ENCODE measurements at regions not wholly inside any gene's neighbourhood (a gene's known extent, or its start where the extent isn't known, plus 50 kb on each side); places are given as distances from the start of the nearest gene placed in this dataset.

DNA sequence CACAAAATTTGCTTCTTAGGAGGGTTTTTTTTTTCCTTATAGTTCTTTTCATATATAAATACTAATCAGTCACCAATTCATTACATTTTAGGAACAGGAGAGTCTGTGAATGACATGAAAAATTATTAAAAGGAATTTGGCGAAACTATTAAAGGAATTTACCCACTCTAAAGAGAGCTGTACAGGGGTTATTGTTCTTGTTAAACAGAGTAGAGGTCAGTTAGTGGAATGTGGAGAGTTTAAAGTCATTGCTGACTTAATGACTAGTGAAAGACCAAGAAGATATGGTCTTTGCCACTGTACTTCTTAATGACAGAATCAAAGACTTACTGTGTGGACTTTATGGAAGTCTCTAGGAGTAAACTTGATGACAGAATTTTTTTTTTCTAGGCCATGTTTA is 333.6 kb upstream of the C2CD4B start:
- Histone ChIP-seq H3K9ac (ENCODE audit: low read depth in 1 of 2, low read length in 2 of 2) (no peak overlapping the region), H3K27me3 (ENCODE audit: control insufficient read depth in 4 of 4, insufficient read depth in 4 of 4, low read length in 3 of 4) (no peaks in the 10 kb centered on the region), H3K36me3 (ENCODE audit: control insufficient read depth in 4 of 4, insufficient read depth in 3 of 4, low read depth in 1 of 4, low read length in 3 of 4) (no peaks in the 10 kb centered on the region), H3K4me3 (ENCODE audit: low read depth in 1 of 3, low read length in 3 of 3) (no peak overlapping the region), H3K9me3 (ENCODE audit: control insufficient read depth in 4 of 4, low read length in 3 of 4) (no peaks in the 10 kb centered on the region), H3K4me1 (ENCODE audit: control insufficient read depth in 4 of 4, insufficient read depth in 4 of 4, low read length in 3 of 4) (peaks cover 0 to 1% (median 0%) of the 10 kb centered on the region in 4 donors), H3K27ac (ENCODE audit: low read depth in 1 of 2, low read length in 2 of 2) (no peak overlapping the region)
- TF ChIP-seq, protein P1, sequence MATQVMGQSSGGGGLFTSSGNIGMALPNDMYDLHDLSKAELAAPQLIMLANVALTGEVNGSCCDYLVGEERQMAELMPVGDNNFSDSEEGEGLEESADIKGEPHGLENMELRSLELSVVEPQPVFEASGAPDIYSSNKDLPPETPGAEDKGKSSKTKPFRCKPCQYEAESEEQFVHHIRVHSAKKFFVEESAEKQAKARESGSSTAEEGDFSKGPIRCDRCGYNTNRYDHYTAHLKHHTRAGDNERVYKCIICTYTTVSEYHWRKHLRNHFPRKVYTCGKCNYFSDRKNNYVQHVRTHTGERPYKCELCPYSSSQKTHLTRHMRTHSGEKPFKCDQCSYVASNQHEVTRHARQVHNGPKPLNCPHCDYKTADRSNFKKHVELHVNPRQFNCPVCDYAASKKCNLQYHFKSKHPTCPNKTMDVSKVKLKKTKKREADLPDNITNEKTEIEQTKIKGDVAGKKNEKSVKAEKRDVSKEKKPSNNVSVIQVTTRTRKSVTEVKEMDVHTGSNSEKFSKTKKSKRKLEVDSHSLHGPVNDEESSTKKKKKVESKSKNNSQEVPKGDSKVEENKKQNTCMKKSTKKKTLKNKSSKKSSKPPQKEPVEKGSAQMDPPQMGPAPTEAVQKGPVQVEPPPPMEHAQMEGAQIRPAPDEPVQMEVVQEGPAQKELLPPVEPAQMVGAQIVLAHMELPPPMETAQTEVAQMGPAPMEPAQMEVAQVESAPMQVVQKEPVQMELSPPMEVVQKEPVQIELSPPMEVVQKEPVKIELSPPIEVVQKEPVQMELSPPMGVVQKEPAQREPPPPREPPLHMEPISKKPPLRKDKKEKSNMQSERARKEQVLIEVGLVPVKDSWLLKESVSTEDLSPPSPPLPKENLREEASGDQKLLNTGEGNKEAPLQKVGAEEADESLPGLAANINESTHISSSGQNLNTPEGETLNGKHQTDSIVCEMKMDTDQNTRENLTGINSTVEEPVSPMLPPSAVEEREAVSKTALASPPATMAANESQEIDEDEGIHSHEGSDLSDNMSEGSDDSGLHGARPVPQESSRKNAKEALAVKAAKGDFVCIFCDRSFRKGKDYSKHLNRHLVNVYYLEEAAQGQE (IDR thresholded peaks at IDR 0.05), result no peak
- no peak for TF ChIP-seq RXRA (IDR thresholded peaks at IDR 0.05)
- TF ChIP-seq RAD21 (IDR thresholded peaks at IDR 0.05), result no peak
- TF ChIP-seq, protein P2, sequence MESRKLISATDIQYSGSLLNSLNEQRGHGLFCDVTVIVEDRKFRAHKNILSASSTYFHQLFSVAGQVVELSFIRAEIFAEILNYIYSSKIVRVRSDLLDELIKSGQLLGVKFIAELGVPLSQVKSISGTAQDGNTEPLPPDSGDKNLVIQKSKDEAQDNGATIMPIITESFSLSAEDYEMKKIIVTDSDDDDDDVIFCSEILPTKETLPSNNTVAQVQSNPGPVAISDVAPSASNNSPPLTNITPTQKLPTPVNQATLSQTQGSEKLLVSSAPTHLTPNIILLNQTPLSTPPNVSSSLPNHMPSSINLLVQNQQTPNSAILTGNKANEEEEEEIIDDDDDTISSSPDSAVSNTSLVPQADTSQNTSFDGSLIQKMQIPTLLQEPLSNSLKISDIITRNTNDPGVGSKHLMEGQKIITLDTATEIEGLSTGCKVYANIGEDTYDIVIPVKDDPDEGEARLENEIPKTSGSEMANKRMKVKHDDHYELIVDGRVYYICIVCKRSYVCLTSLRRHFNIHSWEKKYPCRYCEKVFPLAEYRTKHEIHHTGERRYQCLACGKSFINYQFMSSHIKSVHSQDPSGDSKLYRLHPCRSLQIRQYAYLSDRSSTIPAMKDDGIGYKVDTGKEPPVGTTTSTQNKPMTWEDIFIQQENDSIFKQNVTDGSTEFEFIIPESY (IDR thresholded peaks at IDR 0.05), result no peak
- TF ChIP-seq GABPA (IDR thresholded peaks at IDR 0.05 in 1 of 2, conservative IDR thresholded peaks at IDR 0.05 in 1 of 2), result no peak
- TF ChIP-seq FOXA2 (IDR thresholded peaks at IDR 0.05), result no peak
- no peak for DNase-seq (ENCODE audit: low spot score)
- 94% methylated on average over 1 of the region's 1 CpG for WGBS

DNA sequence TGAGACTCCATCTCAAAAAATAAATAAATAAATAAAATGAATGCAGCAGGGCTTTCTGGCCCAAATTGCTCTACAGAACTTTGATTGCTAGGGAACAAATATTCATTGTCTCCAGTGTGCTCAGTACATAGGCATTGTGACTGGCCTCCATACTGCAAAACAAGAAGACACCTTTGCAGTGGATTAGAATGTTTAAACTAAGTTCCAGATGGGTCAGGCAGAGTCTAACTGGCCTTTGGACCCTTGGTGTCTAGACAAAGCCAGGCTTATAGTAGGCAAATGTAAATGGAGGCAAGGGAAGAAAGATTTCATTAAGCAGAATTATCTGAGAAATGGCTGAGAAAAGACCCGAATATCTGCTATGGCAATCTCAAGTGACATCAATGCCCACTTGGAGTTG is 335.2 kb upstream of the C2CD4B start:
- TF ChIP-seq, protein P1 (IDR thresholded peaks at IDR 0.05), result no peak
- TF ChIP-seq, protein P3, sequence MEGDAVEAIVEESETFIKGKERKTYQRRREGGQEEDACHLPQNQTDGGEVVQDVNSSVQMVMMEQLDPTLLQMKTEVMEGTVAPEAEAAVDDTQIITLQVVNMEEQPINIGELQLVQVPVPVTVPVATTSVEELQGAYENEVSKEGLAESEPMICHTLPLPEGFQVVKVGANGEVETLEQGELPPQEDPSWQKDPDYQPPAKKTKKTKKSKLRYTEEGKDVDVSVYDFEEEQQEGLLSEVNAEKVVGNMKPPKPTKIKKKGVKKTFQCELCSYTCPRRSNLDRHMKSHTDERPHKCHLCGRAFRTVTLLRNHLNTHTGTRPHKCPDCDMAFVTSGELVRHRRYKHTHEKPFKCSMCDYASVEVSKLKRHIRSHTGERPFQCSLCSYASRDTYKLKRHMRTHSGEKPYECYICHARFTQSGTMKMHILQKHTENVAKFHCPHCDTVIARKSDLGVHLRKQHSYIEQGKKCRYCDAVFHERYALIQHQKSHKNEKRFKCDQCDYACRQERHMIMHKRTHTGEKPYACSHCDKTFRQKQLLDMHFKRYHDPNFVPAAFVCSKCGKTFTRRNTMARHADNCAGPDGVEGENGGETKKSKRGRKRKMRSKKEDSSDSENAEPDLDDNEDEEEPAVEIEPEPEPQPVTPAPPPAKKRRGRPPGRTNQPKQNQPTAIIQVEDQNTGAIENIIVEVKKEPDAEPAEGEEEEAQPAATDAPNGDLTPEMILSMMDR (IDR thresholded peaks at IDR 0.05; ENCODE audit: low read depth, low read length, missing input control), result no peak
- TF ChIP-seq EGR1 (IDR thresholded peaks at IDR 0.05; ENCODE audit: low read depth in 2 of 2) (no peak), TAF1 (conservative IDR thresholded peaks at IDR 0.05) (no peak), RAD21 (IDR thresholded peaks at IDR 0.05) (no peak), FOXA1 (IDR thresholded peaks at IDR 0.05) (no peak), FOXA2 (IDR thresholded peaks at IDR 0.05) (no peak)
- TF ChIP-seq, protein P4, sequence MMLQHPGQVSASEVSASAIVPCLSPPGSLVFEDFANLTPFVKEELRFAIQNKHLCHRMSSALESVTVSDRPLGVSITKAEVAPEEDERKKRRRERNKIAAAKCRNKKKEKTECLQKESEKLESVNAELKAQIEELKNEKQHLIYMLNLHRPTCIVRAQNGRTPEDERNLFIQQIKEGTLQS (IDR thresholded peaks at IDR 0.05), result no peak
- TF ChIP-seq, protein P5, sequence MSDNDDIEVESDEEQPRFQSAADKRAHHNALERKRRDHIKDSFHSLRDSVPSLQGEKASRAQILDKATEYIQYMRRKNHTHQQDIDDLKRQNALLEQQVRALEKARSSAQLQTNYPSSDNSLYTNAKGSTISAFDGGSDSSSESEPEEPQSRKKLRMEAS (IDR thresholded peaks at IDR 0.05), result no peak
- H3K4me1 ChIP-seq (ENCODE audit: control insufficient read depth in 4 of 4, insufficient read depth in 4 of 4, low read length in 3 of 4), result peaks cover 0 to 3% (median 0%) of the 10 kb centered on the region in 4 donors
- DNase-seq (ENCODE audit: low spot score), result no peak
- no peaks in the 10 kb centered on the region for H3K36me3 ChIP-seq (ENCODE audit: control insufficient read depth in 4 of 4, insufficient read depth in 3 of 4, low read depth in 1 of 4, low read length in 3 of 4)
- no peak overlapping the region for H3K4me3 ChIP-seq (ENCODE audit: low read depth in 1 of 3, low read length in 3 of 3)
- 94% methylated on average over 1 of the region's 1 CpG for WGBS
- H3K9me3 ChIP-seq (ENCODE audit: control insufficient read depth in 4 of 4, low read length in 3 of 4), result no peaks in the 10 kb centered on the region
- no peak overlapping the region for H3K9ac ChIP-seq (ENCODE audit: low read depth in 1 of 2, low read length in 2 of 2)
- H3K27me3 ChIP-seq (ENCODE audit: control insufficient read depth in 4 of 4, insufficient read depth in 4 of 4, low read length in 3 of 4), result no peaks in the 10 kb centered on the region
- H3K27ac ChIP-seq (ENCODE audit: low read depth in 1 of 2, low read length in 2 of 2), result no peak overlapping the region

All from liver (tissue), 8 donors.